ENCODE measurements at regions not wholly inside any gene's neighbourhood (a gene's known extent, or its start where the extent isn't known, plus 50 kb on each side); places are given as distances from the start of the nearest gene placed in this dataset.
"Not testable (repeated sequence)": the region's sequence is repeated elsewhere in the genome, so short reads cannot be mapped to it uniquely, and the experiment has no call there.

GRCh38 chr12:85422762-85423161 lies 142.7 kb downstream of the ALX1 start:
- no peak overlapping the region for H3K27ac ChIP-seq (ENCODE audit: low read depth in 1 of 2, low read length in 1 of 2)
- WGBS, result 83% methylated on average over 3 of the region's 3 CpGs
- no peak for DNase-seq (ENCODE audit: low read depth in 6 of 9, low spot score in 9 of 9)
- no peak overlapping the region for H3K4me3 ChIP-seq (ENCODE audit: low read length in 2 of 2)
- H3K36me3 ChIP-seq (ENCODE audit: control insufficient read depth in 2 of 2, insufficient read depth in 2 of 2, low read length in 1 of 2), result no peaks in the 10 kb centered on the region
- no peaks in the 10 kb centered on the region for H3K9me3 ChIP-seq (ENCODE audit: control insufficient read depth in 2 of 2, insufficient read depth in 1 of 2, low read length in 1 of 2)
- no peaks in the 10 kb centered on the region for H3K27me3 ChIP-seq (ENCODE audit: control insufficient read depth in 2 of 2, insufficient read depth in 1 of 2, low read length in 1 of 2)
- no peaks in the 10 kb centered on the region for H3K4me1 ChIP-seq (ENCODE audit: control insufficient read depth in 2 of 2, insufficient read depth in 2 of 2, low read length in 2 of 2)

- Histone ChIP-seq H3K4me1 (ENCODE audit: control insufficient read depth in 2 of 2, insufficient read depth in 2 of 2, low read length in 2 of 2) (no peaks in the 10 kb centered on the region), H3K27me3 (ENCODE audit: control insufficient read depth in 2 of 2, insufficient read depth in 1 of 2, low read length in 1 of 2) (no peaks in the 10 kb centered on the region), H3K36me3 (ENCODE audit: control insufficient read depth in 2 of 2, insufficient read depth in 2 of 2, low read length in 1 of 2) (no peaks in the 10 kb centered on the region), H3K9me3 (ENCODE audit: control insufficient read depth in 2 of 2, insufficient read depth in 1 of 2, low read length in 1 of 2) (no peaks in the 10 kb centered on the region), H3K27ac (ENCODE audit: low read depth in 1 of 2, low read length in 1 of 2) (no peak overlapping the region), H3K4me3 (ENCODE audit: low read length in 2 of 2) (no peak overlapping the region)
- no peak for DNase-seq (ENCODE audit: low read depth in 6 of 9, low spot score in 9 of 9)
- WGBS, result 73% methylated on average over 3 of the region's 3 CpGs
Measured at GRCh38 chr12:85423947-85424346, 143.9 kb downstream of the ALX1 start.

GRCh38 chr12:85424581-85425348 lies 144.7 kb downstream of the ALX1 start:
- Histone ChIP-seq H3K4me3 (ENCODE audit: low read length in 2 of 2) (no peak overlapping the region), H3K4me1 (ENCODE audit: control insufficient read depth in 2 of 2, insufficient read depth in 2 of 2, low read length in 2 of 2) (no peaks in the 10 kb centered on the region), H3K27ac (ENCODE audit: low read depth in 1 of 2, low read length in 1 of 2) (no peak overlapping the region), H3K9me3 (ENCODE audit: control insufficient read depth in 2 of 2, insufficient read depth in 1 of 2, low read length in 1 of 2) (no peaks in the 10 kb centered on the region), H3K36me3 (ENCODE audit: control insufficient read depth in 2 of 2, insufficient read depth in 2 of 2, low read length in 1 of 2) (no peaks in the 10 kb centered on the region), H3K27me3 (ENCODE audit: control insufficient read depth in 2 of 2, insufficient read depth in 1 of 2, low read length in 1 of 2) (no peaks in the 10 kb centered on the region)
- peak in 3 of 9 donors; percentile 10 to 33 (median 21) for DNase-seq (ENCODE audit: low read depth in 6 of 9, low spot score in 9 of 9)
- WGBS, result 40% methylated on average over 10 of the region's 10 CpGs

- no peaks in the 10 kb centered on the region for H3K36me3 ChIP-seq (ENCODE audit: control insufficient read depth in 2 of 2, insufficient read depth in 2 of 2, low read length in 1 of 2)
- H3K4me1 ChIP-seq (ENCODE audit: control insufficient read depth in 2 of 2, insufficient read depth in 2 of 2, low read length in 2 of 2), result no peaks in the 10 kb centered on the region
- no peak overlapping the region for H3K27ac ChIP-seq (ENCODE audit: low read depth in 1 of 2, low read length in 1 of 2)
- H3K9me3 ChIP-seq (ENCODE audit: control insufficient read depth in 2 of 2, insufficient read depth in 1 of 2, low read length in 1 of 2), result no peaks in the 10 kb centered on the region
- no peaks in the 10 kb centered on the region for H3K27me3 ChIP-seq (ENCODE audit: control insufficient read depth in 2 of 2, insufficient read depth in 1 of 2, low read length in 1 of 2)
- 40% methylated on average over 1 of the region's 1 CpG for WGBS
- DNase-seq (ENCODE audit: low read depth in 6 of 9, low spot score in 9 of 9), result no peak
- no peak overlapping the region for H3K4me3 ChIP-seq (ENCODE audit: low read length in 2 of 2)
Measured at GRCh38 chr12:85425349-85425612, 145.3 kb downstream of the ALX1 start.

- no peak for DNase-seq (ENCODE audit: low read depth in 6 of 9, low spot score in 9 of 9)
- no peaks in the 10 kb centered on the region for H3K36me3 ChIP-seq (ENCODE audit: control insufficient read depth in 2 of 2, insufficient read depth in 2 of 2, low read length in 1 of 2)
- no peak overlapping the region for H3K4me3 ChIP-seq (ENCODE audit: low read length in 2 of 2)
- H3K4me1 ChIP-seq (ENCODE audit: control insufficient read depth in 2 of 2, insufficient read depth in 2 of 2, low read length in 2 of 2), result no peaks in the 10 kb centered on the region
- no peaks in the 10 kb centered on the region for H3K27me3 ChIP-seq (ENCODE audit: control insufficient read depth in 2 of 2, insufficient read depth in 1 of 2, low read length in 1 of 2)
- WGBS, result 91% methylated on average over 4 of the region's 4 CpGs
- H3K9me3 ChIP-seq (ENCODE audit: control insufficient read depth in 2 of 2, insufficient read depth in 1 of 2, low read length in 1 of 2), result no peaks in the 10 kb centered on the region
- no peak overlapping the region for H3K27ac ChIP-seq (ENCODE audit: low read depth in 1 of 2, low read length in 1 of 2)
Measured at GRCh38 chr12:85425926-85426325, 145.9 kb downstream of the ALX1 start.

DNA sequence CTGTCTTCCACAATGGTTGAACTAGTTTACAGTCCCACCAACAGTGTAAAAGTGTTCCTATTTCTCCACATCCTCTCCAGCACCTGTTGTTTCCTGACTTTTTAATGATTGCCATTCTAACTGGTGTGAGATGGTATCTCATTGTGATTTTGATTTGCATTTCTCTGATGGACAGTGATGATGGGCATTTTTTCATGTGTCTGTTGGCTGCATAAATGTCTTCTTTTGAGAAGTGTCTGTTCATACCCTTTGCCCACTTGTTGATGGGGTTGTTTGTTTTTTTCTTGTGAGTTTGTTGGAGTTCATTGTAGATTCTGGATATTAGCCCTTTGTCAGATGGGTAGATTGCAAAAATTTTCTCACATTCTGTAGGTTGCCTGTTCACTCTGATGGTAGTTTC lies 153.1 kb downstream of the ALX1 start:
- H3K27me3 ChIP-seq (ENCODE audit: control insufficient read depth in 2 of 2, insufficient read depth in 1 of 2, low read length in 1 of 2), result not testable (repeated sequence)

DNA sequence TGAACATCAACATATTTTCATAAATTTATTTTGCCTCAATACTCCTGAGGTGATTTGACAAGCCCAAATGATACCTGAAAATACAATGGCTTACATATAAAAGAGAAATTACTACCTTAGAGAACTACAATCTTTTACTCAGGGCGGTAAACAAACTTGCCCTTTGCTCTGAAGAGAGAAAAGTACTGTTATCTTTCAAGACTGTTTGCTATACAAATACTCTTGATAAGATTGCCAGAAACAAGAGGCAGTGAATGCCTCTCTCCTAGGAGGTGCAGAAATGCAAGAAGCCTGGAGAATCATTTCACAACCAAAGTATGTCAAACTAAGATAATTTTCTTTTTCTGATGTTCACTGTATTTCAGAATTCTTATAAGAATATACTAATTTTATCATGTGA lies 160.3 kb downstream of the ALX1 start:
- no peaks in the 10 kb centered on the region for H3K36me3 ChIP-seq (ENCODE audit: control insufficient read depth in 2 of 2, insufficient read depth in 2 of 2, low read length in 1 of 2)
- H3K4me3 ChIP-seq (ENCODE audit: low read length in 2 of 2), result no peak overlapping the region
- no peak for DNase-seq (ENCODE audit: low read depth in 6 of 9, low spot score in 9 of 9)
- no peaks in the 10 kb centered on the region for H3K9me3 ChIP-seq (ENCODE audit: control insufficient read depth in 2 of 2, insufficient read depth in 1 of 2, low read length in 1 of 2)
- no peak overlapping the region for H3K27ac ChIP-seq (ENCODE audit: low read depth in 1 of 2, low read length in 1 of 2)
- H3K4me1 ChIP-seq (ENCODE audit: control insufficient read depth in 2 of 2, insufficient read depth in 2 of 2, low read length in 2 of 2), result no peaks in the 10 kb centered on the region
- 95% methylated on average over 1 of the region's 1 CpG for WGBS
- no peaks in the 10 kb centered on the region for H3K27me3 ChIP-seq (ENCODE audit: control insufficient read depth in 2 of 2, insufficient read depth in 1 of 2, low read length in 1 of 2)

More for the DNA sequence above, 153.1 kb downstream of the ALX1 start:
- H3K36me3 ChIP-seq (ENCODE audit: control insufficient read depth in 2 of 2, insufficient read depth in 2 of 2, low read length in 1 of 2); DNase-seq (ENCODE audit: low read depth in 6 of 9, low spot score in 9 of 9); H3K4me3 ChIP-seq (ENCODE audit: low read length in 2 of 2); H3K27ac ChIP-seq (ENCODE audit: low read depth in 1 of 2, low read length in 1 of 2); H3K4me1 ChIP-seq (ENCODE audit: control insufficient read depth in 2 of 2, insufficient read depth in 2 of 2, low read length in 2 of 2); H3K9me3 ChIP-seq (ENCODE audit: control insufficient read depth in 2 of 2, insufficient read depth in 1 of 2, low read length in 1 of 2): not testable (repeated sequence)

DNA sequence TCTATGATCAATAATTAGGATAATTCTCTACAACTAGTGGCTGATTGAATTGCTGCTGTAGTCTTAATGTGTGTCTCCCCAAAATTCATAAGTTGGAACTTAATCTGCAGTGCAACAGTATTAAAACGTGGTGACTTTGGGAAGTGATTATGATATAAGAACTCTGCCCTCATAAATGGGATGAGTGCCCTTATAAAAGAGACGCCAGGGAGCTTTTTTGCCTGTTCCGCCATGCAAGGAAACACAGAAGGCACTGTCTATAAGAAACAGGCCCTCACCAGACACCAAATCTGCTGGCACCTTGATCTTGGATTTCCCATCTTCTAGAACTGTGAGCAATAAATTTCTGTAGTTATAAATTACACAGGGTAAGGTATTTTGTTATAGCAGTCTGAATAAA lies 161.0 kb downstream of the ALX1 start:
- H3K36me3 ChIP-seq (ENCODE audit: control insufficient read depth in 2 of 2, insufficient read depth in 2 of 2, low read length in 1 of 2), result no peaks in the 10 kb centered on the region
- no peak overlapping the region for H3K4me3 ChIP-seq (ENCODE audit: low read length in 2 of 2)
- no peaks in the 10 kb centered on the region for H3K9me3 ChIP-seq (ENCODE audit: control insufficient read depth in 2 of 2, insufficient read depth in 1 of 2, low read length in 1 of 2)
- H3K4me1 ChIP-seq (ENCODE audit: control insufficient read depth in 2 of 2, insufficient read depth in 2 of 2, low read length in 2 of 2), result no peaks in the 10 kb centered on the region
- DNase-seq (ENCODE audit: low read depth in 6 of 9, low spot score in 9 of 9), result no peak
- no peaks in the 10 kb centered on the region for H3K27me3 ChIP-seq (ENCODE audit: control insufficient read depth in 2 of 2, insufficient read depth in 1 of 2, low read length in 1 of 2)
- 79% methylated on average over 3 of the region's 3 CpGs for WGBS
- no peak overlapping the region for H3K27ac ChIP-seq (ENCODE audit: low read depth in 1 of 2, low read length in 1 of 2)

DNA sequence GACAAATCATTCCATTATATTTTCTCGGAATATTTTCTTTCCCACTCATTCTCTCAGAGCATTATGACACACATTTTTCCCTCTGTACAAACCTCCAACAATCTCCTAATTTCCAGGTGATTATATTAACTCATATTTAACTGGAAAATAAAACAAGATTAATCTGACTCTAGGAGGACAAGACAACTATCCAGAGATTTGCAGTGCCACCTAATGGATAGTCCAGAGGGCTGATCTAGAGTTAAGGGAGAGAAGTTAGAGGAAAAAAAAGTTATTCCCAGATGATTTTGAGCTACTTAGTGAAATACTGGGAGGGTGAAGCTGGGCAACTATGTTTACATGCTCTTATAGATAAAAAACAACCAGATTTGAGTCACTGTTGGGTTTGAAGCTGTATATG lies 161.7 kb downstream of the ALX1 start:
- no peaks in the 10 kb centered on the region for H3K9me3 ChIP-seq (ENCODE audit: control insufficient read depth in 2 of 2, insufficient read depth in 1 of 2, low read length in 1 of 2)
- H3K36me3 ChIP-seq (ENCODE audit: control insufficient read depth in 2 of 2, insufficient read depth in 2 of 2, low read length in 1 of 2), result no peaks in the 10 kb centered on the region
- H3K4me1 ChIP-seq (ENCODE audit: control insufficient read depth in 2 of 2, insufficient read depth in 2 of 2, low read length in 2 of 2), result no peaks in the 10 kb centered on the region
- DNase-seq (ENCODE audit: low read depth in 6 of 9, low spot score in 9 of 9), result no peak
- no peak overlapping the region for H3K27ac ChIP-seq (ENCODE audit: low read depth in 1 of 2, low read length in 1 of 2)
- H3K4me3 ChIP-seq (ENCODE audit: low read length in 2 of 2), result no peak overlapping the region
- H3K27me3 ChIP-seq (ENCODE audit: control insufficient read depth in 2 of 2, insufficient read depth in 1 of 2, low read length in 1 of 2), result no peaks in the 10 kb centered on the region
- 97% methylated on average over 1 of the region's 1 CpG for WGBS

Measured in thymus (tissue), 11 donors.